OCI-LY1 (cell line): ENCODE measurements at regions not wholly inside any gene's neighbourhood (a gene's known extent, or its start where the extent isn't known, plus 50 kb on each side); places are given as distances from the start of the nearest gene placed in this dataset.

ENCODE experiments used
- EZH2 ChIP-seq: fragments of 200-600 bp; sonication (generic), shearing (Covaris generic); IDR thresholded peaks from 2 replicates; pipeline ENCODE4 v1.8.0; 2017; ENCODE audit warnings: borderline replicate concordance, mixed run types, mild to moderate bottlenecking, antibody characterized with exemption, low read length, moderate library complexity, mixed read lengths
- TF ChIP-seq, protein P1 (sequence below): fragments of 200-600 bp; sonication (generic), shearing (Covaris generic); IDR thresholded peaks from 2 replicates; pipeline ENCODE4 v1.5.1; 2017; ENCODE audit warnings: mild to moderate bottlenecking, antibody characterized with exemption, low read length, moderate library complexity, mixed read lengths

DNA sequence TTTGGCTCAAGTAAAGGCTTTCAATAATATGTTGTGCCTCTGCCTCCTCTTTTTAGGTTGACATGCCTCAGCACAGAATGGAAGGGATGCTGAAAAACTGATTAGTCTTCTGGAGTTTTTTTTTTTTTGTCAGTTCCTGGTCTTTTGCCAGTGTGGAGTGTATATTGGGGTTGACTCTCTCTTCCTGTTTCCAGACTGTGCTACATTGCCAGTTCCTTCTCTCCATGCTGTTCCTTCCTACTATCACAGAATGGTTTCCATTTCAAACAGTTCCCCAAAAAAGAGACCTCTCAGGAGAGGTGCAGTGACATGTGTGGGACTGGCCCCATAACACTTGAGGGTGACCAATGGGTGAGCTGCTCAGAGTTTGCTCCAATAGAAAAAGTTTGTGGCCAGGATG lies 101.7 kb upstream of the ETV3 start:
- TF ChIP-seq, protein P1, sequence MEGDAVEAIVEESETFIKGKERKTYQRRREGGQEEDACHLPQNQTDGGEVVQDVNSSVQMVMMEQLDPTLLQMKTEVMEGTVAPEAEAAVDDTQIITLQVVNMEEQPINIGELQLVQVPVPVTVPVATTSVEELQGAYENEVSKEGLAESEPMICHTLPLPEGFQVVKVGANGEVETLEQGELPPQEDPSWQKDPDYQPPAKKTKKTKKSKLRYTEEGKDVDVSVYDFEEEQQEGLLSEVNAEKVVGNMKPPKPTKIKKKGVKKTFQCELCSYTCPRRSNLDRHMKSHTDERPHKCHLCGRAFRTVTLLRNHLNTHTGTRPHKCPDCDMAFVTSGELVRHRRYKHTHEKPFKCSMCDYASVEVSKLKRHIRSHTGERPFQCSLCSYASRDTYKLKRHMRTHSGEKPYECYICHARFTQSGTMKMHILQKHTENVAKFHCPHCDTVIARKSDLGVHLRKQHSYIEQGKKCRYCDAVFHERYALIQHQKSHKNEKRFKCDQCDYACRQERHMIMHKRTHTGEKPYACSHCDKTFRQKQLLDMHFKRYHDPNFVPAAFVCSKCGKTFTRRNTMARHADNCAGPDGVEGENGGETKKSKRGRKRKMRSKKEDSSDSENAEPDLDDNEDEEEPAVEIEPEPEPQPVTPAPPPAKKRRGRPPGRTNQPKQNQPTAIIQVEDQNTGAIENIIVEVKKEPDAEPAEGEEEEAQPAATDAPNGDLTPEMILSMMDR: no peak
- no peak for TF ChIP-seq EZH2
